ENCODE measurements at regions not wholly inside any gene's neighbourhood (a gene's known extent, or its start where the extent isn't known, plus 50 kb on each side); places are given as distances from the start of the nearest gene placed in this dataset.
A peak's percentile ranks its signal among the peaks of the same experiment; 100 is the strongest.

DNA sequence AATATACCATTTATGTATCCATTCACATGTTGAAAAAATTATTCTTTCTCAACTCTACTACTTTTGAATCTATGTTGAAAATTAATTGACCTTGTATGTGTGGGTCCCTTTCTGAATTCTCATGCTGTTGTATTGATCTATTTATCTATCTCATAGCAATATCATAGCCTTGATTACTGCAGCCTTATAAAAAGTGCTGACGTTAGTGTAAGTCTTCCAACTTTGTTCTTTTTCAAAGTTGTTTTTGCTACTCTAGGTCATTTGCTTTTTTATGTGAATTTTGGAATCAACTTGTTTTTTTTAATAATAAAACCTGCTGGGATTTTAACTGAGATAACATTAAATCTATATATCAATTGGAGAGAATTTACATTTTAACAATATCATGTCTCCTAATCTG, 52.2 kb upstream of the PAX3 start:
- DNase-seq, result no peak

DNA sequence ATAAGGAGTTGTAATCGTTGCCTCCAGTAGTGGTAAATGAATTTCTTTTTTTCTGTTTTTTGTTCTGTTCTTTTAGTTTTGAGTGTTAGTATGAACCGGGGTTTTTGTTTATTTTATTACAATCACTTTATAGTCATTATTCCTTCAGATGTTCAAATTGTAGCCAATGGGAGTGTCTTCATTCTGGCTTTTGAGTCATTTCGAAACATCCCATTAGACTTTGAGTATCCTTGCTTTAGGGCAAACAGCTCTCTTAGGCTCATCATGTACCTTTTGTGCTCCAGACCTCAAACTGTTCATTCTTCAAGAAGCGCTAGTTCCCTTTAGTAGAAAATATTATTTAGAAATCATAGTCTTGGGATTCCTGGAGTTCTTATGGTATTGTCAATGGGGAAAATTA, 54.2 kb upstream of the PAX3 start:
- no peak for DNase-seq

DNA sequence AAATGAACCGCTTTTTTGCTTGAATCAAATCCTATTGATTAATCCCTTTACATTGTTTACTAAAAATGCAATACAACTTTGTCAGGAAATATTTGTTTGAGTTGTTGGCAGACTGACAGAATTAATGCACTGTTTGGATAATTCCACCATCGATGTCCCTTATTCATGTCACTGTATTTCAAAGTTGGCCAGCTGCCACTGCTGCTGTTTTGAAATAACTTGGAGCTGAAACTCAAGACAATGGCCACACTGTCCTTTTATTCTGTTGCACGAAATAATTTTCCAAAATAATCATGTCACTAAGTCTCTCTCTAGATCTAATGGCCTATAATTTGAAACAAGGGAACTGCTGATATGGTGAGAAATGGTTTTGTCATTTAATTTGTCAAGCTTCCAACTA, 55.2 kb upstream of the PAX3 start:
- DNase-seq, result peak; percentile 4

DNA sequence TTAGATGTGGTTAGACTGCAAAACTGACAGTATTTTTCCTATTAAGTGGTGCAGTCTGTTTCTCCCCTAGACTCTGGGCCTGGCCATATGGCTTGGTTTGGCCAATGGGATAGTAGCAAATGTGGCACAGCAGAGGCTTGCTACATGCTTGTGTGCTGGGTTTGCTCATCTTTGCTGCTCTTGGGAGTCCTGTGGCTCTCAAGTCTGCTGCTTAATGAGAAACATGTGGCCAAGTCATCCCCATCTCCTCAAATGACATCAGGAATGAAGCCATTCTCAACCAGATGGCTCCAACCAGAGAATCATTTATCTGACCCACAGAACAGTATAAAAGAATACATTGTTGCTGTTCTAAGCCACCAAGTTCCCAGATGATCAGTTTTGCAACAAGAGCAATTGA, 57.1 kb upstream of the PAX3 start:
- no peak for DNase-seq

DNA sequence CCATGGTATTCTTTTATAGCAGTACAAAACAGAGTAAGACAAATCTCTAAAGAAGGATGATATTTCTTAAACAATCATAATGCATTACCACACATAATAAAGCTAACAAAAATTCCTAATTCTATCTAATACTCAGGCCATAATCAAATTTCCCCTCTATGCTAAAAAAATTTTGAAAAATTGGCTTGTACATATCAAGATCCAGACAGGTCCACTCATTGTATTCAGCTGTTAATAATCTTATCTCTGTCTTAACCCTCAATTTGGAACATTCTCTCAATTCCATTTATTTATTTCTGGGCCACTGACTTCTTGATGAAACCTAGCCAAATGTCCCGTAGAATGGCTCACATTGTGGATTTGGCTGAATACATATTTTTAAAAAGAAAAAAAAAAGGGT, 59.1 kb upstream of the PAX3 start:
- DNase-seq, result no peak

DNA sequence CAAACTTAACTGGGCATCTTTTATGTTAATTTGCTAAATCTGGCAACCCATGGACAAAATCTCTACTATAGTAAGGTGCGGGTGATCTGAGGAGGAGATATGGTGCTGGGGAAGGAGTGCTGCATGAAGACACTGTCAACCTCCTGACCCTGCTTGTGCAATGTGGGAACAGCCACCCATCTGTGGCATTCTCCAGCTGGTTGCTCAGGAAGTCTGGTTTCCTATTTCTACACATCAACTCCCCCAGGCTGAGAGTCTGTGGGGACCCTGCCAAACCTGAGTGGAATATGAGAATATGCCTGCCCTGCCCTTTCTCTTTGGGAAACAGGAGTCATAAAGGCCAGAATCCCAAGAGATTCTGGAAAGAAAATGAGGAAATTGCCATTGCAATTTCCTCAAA, 60.1 kb upstream of the PAX3 start:
- DNase-seq, result no peak

DNA sequence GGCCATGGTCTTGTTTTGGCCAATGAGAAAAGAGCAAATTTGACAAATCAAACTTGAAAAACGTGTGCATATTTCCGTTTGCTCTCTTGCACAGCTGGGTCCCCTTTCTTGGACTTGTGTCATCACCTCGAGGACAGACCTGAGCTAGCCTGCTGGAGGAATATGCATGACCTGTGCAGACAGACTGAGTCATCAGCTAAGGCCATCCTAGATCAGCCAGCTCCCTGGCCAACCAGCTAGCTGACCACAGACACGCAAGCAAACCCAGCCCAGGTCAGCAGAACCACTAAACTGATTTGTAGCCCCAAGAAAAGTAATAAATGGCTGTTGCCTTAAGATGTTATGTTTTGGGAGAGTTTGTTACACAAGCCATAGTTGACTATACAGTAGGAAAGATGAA, 61.3 kb upstream of the PAX3 start:
- DNase-seq, result no peak

DNA sequence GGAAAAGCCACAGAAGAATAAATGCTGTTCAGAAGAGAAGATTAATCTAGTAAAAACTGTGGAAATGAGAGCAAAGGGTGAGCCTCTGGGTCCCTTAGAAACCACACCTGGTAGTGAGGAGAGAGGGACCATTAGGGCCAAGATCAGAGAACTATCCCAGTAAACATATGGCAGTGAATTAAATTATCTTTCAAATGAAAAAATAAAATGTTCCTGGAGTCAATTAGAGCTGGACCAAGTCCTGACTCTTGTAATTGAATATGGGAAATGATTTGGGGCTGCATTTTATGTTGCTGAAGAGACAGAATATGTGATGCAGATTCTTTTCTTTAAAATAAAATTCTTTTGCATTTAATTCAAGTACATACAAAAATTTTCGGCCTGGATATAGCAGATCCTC, 62.2 kb upstream of the PAX3 start:
- no peak for DNase-seq

DNA sequence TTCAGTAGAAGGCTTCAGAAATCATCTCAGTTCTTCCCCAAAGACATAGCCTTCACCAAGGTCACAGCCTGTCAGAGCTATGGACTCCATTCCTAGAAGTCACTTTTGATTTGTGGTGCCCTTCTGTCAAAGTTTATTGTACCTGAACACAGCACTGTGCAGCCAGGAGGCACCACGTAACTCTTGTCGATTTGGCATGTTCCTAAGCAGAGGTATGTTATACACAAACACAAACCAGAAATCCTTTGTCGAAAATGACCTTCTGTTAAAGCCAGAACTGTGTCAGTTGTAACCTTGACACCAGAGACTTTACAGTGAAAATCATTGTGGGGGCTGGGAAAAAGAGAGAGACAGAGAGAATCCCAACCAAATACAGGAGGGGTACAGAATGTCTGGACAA, 62.6 kb upstream of the SGPP2 start:
- no peak for DNase-seq

DNA sequence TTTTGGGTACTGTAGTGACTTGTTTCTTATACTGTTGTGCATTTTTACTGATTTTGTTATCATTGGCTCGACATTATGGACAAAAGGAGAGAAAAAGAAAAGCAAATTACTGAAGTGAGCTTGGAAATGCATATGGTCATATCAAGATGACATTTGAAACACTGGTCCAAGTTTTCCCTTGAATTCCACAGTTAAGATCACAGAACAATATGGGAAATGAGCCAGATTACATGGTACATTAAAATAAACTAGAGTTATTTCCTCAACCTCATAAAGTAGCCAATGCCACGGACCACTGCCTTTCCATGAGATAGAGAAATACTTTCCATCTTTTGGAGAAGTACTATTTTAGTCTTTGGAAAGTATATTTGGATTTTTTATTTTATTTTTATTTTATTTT, 62.0 kb upstream of the SGPP2 start:
- DNase-seq, result no peak

DNA sequence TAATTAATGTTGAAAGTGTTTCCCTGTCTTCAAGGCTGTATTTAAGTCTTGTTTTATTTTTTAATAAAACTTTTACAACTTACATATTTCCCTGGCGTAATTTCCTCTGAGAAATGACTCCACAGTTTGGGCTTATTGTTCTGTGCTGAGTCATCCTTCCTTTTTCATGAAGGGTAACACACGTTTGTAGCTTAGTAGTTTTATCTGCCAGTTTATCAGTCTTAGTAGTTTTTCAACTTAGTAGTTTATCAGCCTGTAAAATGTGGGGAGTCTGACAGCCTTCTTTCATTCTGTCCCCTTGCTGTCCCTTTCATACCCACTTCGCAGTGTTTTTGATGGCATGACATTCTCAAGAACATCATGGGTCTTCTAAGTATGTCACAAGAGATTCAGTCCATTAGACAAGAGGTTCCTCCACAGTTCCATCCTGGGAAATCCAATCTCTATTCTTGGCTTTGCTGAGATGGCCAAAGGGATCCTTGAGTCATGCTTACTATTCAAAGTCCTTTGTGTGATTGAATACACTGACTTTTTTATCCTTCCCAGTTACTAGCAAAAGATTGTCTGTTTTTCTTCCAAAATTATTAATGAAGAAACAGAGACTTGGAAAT, 60.0 kb upstream of the SGPP2 start:
- no peak for DNase-seq

DNA sequence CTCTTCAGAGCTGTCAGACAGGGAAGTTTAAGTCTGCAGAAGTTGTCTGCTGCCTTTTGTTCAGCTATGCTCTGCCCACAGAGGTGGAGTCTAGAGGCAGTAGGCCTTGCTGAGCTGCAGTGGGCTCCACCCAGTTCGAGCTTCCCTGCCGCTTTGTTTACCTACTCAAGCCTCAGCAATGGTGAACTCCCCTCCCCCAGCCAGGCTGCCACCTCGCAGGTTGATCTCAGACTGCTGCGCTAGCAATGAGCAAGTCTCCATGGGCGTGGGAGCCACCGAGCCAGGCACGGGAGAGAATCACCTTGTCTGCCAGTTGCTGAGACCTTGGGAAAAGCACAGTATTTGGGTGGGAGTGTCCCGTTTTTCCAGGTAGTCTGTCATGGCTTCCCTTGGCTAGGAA, 56.1 kb upstream of the SGPP2 start:
- DNase-seq, result peak; percentile 6

DNA sequence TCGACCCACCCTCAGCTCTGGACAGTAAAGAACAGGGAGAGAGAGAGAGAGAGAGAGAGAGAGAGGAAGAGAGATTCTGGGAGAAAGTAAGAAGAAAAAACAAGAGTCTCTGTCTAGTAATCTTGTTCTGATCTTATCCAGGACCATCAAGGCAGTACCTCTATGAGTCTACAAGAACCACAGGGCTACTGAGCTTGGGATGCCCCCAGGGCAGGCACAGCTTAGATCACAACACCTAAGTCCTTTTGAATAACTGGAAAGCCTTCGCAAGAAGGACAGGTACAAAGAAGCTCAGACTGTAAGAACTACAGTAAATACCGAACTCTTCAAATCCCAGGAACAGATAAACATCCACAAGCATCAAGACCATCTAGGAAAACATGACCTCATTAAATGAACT, 51.4 kb upstream of the SGPP2 start:
- no peak for DNase-seq

All from NCI-H2029 treated with DMSO at 0.1 percent for 48 hours (cell line).